Esophagus squamous epithelium (tissue), 5 donors: ENCODE measurements at regions not wholly inside any gene's neighbourhood (a gene's known extent, or its start where the extent isn't known, plus 50 kb on each side); places are given as distances from the start of the nearest gene placed in this dataset.

Source experiments
- DNase-seq: peaks from one replicate; lab custom pipeline; 2025; lab: John Stamatoyannopoulos, UW
- H3K27ac ChIP-seq, 4 donors: fragments of 200-600 bp; sonication (generic); one replicate each; pipeline ENCODE4 v1.5.1; 2016 to 2019; ENCODE audit warnings: mild to moderate bottlenecking in 1 of 4
- H3K27me3 ChIP-seq, 4 donors: fragments of 200-600 bp; sonication (generic); 1 replicate in 3 of 4; 2 replicates in 1 of 4; pipeline versions ENCODE4 v1.5.1 to v1.6.0; 2017 to 2021; ENCODE audit warnings: antibody characterized with exemption in 1 of 4
- H3K36me3 ChIP-seq, 3 donors: fragments of 200-600 bp; sonication (generic); one replicate each; pipeline ENCODE4 v1.5.1; 2016 to 2019
- H3K4me1 ChIP-seq, 3 donors: fragments of 200-600 bp; sonication (generic); one replicate each; pipeline ENCODE4 v1.5.1; 2017 to 2019
- H3K4me3 ChIP-seq, 4 donors: fragments of 200-600 bp; sonication (generic); 1 replicate in 3 of 4; 2 replicates in 1 of 4; pipeline ENCODE4 v1.5.1; 2016 to 2019; ENCODE audit warnings: mild to moderate bottlenecking in 2 of 4, moderate library complexity in 1 of 4
- H3K9me3 ChIP-seq, 3 donors: fragments of 200-600 bp; sonication (generic); one replicate each; pipeline ENCODE4 v1.5.1; 2016 to 2019
- CTCF ChIP-seq, 6 experiments: fragments of 450-650 bp in 4 of 6; fragments of 200-600 bp in 2 of 6; sonication (generic) in 2 of 6; IDR thresholded peaks; one replicate each; pipeline ENCODE4 v1.5.1; 2016 to 2019; ENCODE audit warnings: antibody characterized with exemption in 6 of 6, mild to moderate bottlenecking in 4 of 6, moderate library complexity in 4 of 6
- POLR2A ChIP-seq, 4 donors: fragments of 450-650 bp; IDR thresholded peaks; one replicate each; pipeline ENCODE4 v1.6.1; 2017; ENCODE audit warnings: antibody characterized with exemption in 4 of 4, mild to moderate bottlenecking in 4 of 4, moderate library complexity in 3 of 4
- WGBS, 2 donors: methylation state at CpG; one replicate each; pipeline ENCODE4 v1.1.5; 2018; 5-methylcytosine and 5-hydroxymethylcytosine counted together
- intact Hi-C: fragments of 100-400 bp; cut with DNase I; formaldehyde crosslinking; loops from one replicate; pipeline ENCODE4 v1.15.0; 2022
- donor health status: DM: yes; HTN: yes; CAD: no.

- H3K27ac ChIP-seq: no peak overlapping the region
- peaks cover 0 to 51% (median 0%) of the 10 kb centered on the region in 4 donors for H3K27me3 ChIP-seq
- no peak overlapping the region for H3K4me3 ChIP-seq
- WGBS, 2 donors: 64 to 68% methylated on average over 3 to 4 of the region's 4 CpGs
- H3K4me1 ChIP-seq: peaks cover 0 to 7% (median 4%) of the 10 kb centered on the region in 3 donors
- H3K9me3 ChIP-seq: peaks cover 0 to 3% (median 0%) of the 10 kb centered on the region in 3 donors
- intact Hi-C loops: no loop called here
- TF ChIP-seq POLR2A (IDR thresholded peaks at IDR 0.05) (no peak), CTCF (IDR thresholded peaks at IDR 0.05) (no peak)
- H3K36me3 ChIP-seq: no peaks in the 10 kb centered on the region
- no peak for DNase-seq
Observed at GRCh38 chr9:126145887-126146253, 180.8 kb upstream of the MVB12B start.

DNA sequence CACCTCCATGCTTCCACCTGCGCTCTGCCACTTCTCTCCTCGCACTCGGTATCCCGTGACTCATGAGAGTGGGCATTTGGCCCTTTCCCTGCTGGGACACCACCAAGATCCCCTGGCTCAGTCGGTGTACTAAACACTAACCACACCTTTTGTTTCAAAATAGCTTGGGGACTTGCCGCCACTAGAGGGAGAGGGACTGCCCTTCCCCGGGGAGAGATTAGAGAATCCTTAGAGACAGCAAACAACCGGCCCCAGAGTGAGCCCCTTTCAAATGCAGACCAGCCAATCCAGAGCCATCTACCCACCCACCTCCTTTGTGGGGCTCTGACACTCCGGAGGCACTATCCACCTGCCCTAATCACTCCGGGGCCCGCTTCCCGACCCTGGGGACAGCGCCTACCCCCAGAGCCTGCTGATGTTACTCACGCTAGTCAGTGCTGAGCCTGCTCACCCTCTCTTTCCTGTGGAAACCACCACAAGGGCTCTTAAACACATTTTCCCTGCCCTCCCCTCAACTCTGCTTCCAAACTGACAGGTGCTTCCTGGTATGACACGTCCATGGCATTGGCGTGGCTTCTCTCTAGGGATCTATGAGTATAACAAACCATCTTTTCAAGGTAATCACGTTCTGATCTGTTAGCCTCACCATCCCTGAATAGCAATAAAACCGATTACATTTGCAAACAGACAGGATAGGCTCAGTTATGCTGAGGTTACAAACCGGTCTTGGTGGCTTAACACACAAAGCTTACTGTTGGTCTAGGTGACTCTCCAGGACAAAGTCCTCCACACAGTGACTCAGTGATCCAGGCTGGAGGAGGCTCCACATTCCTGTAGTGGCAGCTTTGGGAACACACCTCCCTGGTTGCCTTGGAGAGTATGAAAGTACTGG is 180.1 kb upstream of the MVB12B start:
- no peak for DNase-seq
- TF ChIP-seq CTCF (IDR thresholded peaks at IDR 0.05) (peak in 4 of 6 experiments; percentile 3 to 36 (median 6)), POLR2A (IDR thresholded peaks at IDR 0.05) (no peak)
- H3K4me3 ChIP-seq: no peak overlapping the region
- H3K9me3 ChIP-seq: no peaks in the 10 kb centered on the region
- H3K27ac ChIP-seq: no peak overlapping the region
- intact Hi-C loops: no loop called here
- WGBS, 2 donors: 11 to 15% methylated on average over 14 to 18 of the region's 19 CpGs
- H3K36me3 ChIP-seq: no peaks in the 10 kb centered on the region
- H3K27me3 ChIP-seq: peaks cover 0 to 57% (median 0%) of the 10 kb centered on the region in 4 donors
- H3K4me1 ChIP-seq: peaks cover 0 to 7% (median 4%) of the 10 kb centered on the region in 3 donors

DNA sequence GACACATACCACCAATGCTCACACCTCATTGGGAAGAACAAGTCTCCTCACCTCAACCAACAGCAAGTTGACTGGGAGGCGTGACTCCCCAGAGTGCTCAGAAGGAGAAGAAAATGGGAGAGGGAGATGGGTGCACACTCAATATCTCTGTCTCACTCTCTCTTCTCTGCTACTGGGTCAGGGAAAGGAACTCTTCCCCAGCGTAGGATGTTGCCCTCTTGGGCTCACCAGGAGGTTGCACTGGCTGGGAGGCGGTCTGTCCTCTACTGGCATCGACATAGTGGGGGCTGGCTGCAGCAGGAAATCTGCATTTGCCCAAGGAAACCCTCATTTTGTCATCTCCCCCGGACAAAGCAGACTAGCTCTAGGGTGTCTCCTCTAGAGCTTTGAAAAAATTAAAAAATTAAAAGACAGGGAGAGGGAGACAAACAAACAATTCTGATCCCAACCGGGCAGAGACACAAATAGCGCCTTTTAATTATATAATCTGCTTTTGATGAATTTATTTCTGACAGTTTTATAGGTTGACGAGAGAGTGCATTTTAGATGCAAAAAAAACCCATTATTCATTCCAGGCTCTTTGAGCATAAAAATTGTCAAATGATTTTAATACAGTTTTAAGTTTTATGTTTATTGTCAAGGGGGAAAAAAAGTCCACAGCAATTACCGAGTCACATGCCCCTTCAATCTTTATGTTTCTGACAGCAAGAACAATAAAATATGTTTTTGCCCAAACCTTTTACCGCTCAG is 179.3 kb upstream of the MVB12B start:
- no peak for TF ChIP-seq POLR2A (IDR thresholded peaks at IDR 0.05)
- TF ChIP-seq CTCF (IDR thresholded peaks at IDR 0.05): no peak
- H3K4me1 ChIP-seq: peaks cover 0 to 7% (median 4%) of the 10 kb centered on the region in 3 donors
- no peak overlapping the region for H3K27ac ChIP-seq
- H3K4me3 ChIP-seq: no peak overlapping the region
- H3K36me3 ChIP-seq: no peaks in the 10 kb centered on the region
- peaks cover 0 to 59% (median 0%) of the 10 kb centered on the region in 4 donors for H3K27me3 ChIP-seq
- 51 to 67% methylated on average over 6 to 9 of the region's 10 CpGs for WGBS, 2 donors
- no peaks in the 10 kb centered on the region for H3K9me3 ChIP-seq
- DNase-seq: no peak
- intact Hi-C loops: no loop called here

- WGBS, 2 donors: 63 to 77% methylated on average over 13 to 17 of the region's 18 CpGs
- peaks cover 0 to 7% (median 4%) of the 10 kb centered on the region in 3 donors for H3K4me1 ChIP-seq
- no peak overlapping the region for H3K27ac ChIP-seq
- peaks cover 0 to 57% (median 0%) of the 10 kb centered on the region in 4 donors for H3K27me3 ChIP-seq
- intact Hi-C loops: no loop called here
- no peak overlapping the region for H3K4me3 ChIP-seq
- no peaks in the 10 kb centered on the region for H3K36me3 ChIP-seq
- TF ChIP-seq POLR2A (IDR thresholded peaks at IDR 0.05) (no peak), CTCF (IDR thresholded peaks at IDR 0.05) (no peak)
- H3K9me3 ChIP-seq: no peaks in the 10 kb centered on the region
- DNase-seq: no peak
Observed at GRCh38 chr9:126147936-126148870, 178.4 kb upstream of the MVB12B start.
